Cardiac fibroblast (primary cell): ENCODE measurements at regions not wholly inside any gene's neighbourhood (a gene's known extent, or its start where the extent isn't known, plus 50 kb on each side); places are given as distances from the start of the nearest gene placed in this dataset.

Source experiments
- DNase-seq, 2 donors: peaks; one replicate each; pipeline versions ENCODE4 v3.0.0 to v3.0.0-alpha.2; 2010; ENCODE audit warnings: low read depth in 2 of 2
- H3K4me3 ChIP-seq, 2 donors: replicated peaks in 1 of 2; 1 replicate in 1 of 2; 2 replicates in 1 of 2; pipeline ENCODE4 v1.5.1; 2011; ENCODE audit warnings: low read depth in 2 of 2, low read length in 2 of 2, mild to moderate bottlenecking in 2 of 2, moderate library complexity in 1 of 2
- CTCF ChIP-seq: IDR thresholded peaks from one replicate; pipeline ENCODE4 v1.5.1; 2011; ENCODE audit warnings: low read depth, mild to moderate bottlenecking, low read length, inconsistent platforms

DNA sequence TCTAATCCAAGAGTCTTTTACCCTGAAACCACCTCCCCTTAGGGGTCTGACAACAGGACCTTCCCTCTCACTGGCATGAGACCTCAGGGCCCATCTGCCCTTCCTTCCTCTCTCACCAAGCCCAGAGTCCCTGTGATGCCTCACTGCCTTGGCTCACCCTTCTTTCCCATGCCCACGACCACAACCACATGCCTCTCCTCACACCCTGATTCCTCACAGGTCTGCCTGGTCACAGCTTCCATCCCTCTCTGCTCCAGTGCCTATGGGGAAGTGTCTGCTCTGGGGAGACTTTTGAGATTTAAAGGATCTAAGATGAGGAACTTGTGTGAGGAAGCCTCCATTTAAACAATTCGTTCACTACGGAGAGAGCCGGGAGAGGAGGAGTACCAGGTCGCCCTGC, 98.9 kb upstream of the SH3BP4 start:
- TF ChIP-seq CTCF, result no peak
- H3K4me3 ChIP-seq, result no peak overlapping the region
- DNase-seq, result no peak

- no peak for DNase-seq
- no peak overlapping the region for H3K4me3 ChIP-seq
- no peak for TF ChIP-seq CTCF
Measured at GRCh38 chr2:234852035-234852434, 99.8 kb upstream of the SH3BP4 start.

DNA sequence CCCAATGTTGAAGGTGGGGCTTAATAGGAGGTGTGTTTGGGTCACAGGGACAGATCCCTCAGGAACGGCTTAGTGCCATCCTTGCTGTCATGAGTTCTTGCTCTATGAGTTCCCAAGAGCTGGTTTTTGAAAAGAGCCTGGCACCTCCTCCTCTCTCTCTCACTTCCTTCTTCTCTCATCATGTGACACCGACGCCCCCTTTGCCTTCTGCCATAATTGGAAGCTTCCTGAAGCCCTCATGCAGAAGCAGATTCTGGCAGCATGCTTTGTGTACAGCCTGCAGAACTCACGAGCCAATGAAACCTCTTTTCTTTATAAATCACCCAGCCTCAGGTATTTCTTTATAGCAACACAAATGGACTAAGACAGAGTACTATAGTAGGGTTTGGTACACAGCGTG, 100.4 kb upstream of the SH3BP4 start:
- no peak overlapping the region for H3K4me3 ChIP-seq
- DNase-seq, result no peak
- TF ChIP-seq CTCF, result no peak

GRCh38 chr2:234850818-234851217, 101.0 kb upstream of the SH3BP4 start:
- H3K4me3 ChIP-seq, result no peak overlapping the region
- DNase-seq, result no peak
- TF ChIP-seq CTCF, result no peak

GRCh38 chr2:234849678-234850077, 102.1 kb upstream of the SH3BP4 start:
- no peak overlapping the region for H3K4me3 ChIP-seq
- DNase-seq, result no peak
- TF ChIP-seq CTCF, result no peak

- no peak for TF ChIP-seq CTCF
- DNase-seq, result no peak
- H3K4me3 ChIP-seq, result no peak overlapping the region
Measured at GRCh38 chr2:234848578-234848977, 103.2 kb upstream of the SH3BP4 start.

DNA sequence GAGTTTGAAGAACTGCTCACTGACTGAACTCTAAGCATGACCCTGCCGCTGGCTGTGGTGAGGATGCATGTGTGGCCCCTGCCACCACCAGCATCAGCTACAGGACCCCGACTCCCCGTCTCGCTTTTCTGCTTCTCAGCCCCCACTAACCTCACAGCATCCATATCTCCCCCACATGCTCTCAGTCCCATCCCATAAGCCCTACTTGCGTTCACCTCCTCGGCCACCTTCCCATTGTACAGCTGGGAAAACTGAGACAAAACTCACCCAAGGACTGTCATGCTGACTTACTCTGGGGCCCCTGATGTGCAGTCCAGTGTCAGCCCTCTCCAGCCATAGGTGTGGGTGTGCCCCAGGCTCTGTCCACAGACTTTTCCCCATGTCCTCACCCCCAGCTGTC, 104.2 kb upstream of the SH3BP4 start:
- DNase-seq, result no peak
- no peak overlapping the region for H3K4me3 ChIP-seq

More for the DNA sequence above, 104.2 kb upstream of the SH3BP4 start:
- TF ChIP-seq CTCF, result no peak
